ENCODE measurements at regions not wholly inside any gene's neighbourhood (a gene's known extent, or its start where the extent isn't known, plus 50 kb on each side); places are given as distances from the start of the nearest gene placed in this dataset.

DNA sequence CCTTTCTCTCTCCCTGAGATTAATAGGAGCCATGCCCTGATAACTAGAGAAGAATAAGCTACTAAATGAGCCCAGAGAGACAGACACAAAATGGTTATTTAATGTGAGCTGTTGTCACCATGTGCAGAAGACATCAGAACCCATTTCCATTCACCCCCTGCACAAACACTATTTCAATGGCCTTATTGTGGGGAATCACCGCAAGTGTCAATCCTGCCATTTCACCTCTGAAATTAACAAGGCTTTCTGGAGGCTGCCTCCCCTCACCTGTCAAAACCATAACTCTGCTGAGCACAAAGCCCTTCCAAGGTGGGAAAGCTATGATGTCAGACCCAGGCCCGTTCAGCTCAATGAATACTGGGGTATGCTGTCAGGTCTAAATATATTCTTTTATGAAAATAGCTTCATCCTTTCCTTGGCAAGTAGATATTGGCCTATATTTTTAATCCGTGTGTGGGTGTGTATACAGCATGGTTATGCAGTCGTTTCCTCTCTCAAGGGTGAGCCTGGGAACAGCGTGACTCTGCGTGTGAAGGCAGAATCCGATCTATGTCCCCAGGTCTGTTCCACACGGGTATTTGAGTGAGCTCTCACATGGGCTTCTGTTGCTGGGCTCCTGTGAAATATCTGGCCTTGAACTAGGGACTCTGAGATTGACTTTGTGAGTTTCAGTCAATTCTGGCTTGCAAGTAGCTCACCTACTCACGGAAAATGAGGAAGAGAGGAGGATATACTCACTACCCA, 266.3 kb downstream of the FBXW7 start:
- DNase-seq, result no peak
- no peak overlapping the region for H3K27ac Mint-ChIP-seq

DNA sequence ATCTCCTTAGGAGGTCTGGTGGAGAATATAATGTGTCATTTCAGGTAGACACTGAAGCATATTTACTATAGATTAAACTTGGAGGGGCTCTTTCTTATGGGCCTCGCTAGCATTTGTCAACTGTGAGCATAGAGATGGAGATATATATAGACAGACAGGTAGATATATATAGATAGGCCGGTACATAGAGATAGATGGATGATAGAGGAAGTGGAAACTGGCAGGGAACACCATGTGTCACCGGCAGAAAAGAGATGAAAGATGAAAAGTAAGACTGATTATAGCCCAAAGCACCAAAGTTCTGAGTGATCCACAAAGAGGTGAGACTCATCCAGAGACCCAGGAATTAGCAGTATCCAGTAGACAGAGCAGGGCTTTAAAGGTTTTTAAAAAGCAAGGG, 268.1 kb downstream of the FBXW7 start:
- DNase-seq, result no peak
- Mint-ChIP-seq H3K4me1 (no peaks in the 10 kb centered on the region), H3K27me3 (ENCODE audit: low read depth in 3 of 3) (peaks cover 0 to 2% (median 1%) of the 10 kb centered on the region in 3 donors), H3K36me3 (peaks cover 0 to 4% (median 0%) of the 10 kb centered on the region in 3 donors), H3K27ac (no peak overlapping the region), H3K9me3 (peaks cover 0 to 2% (median 0%) of the 10 kb centered on the region in 6 donors), H3K4me3 (no peak overlapping the region)

More for the DNA sequence above, 266.3 kb downstream of the FBXW7 start:
- Mint-ChIP-seq H3K9me3 (no peaks in the 10 kb centered on the region), H3K36me3 (peaks cover 0 to 4% (median 0%) of the 10 kb centered on the region in 3 donors), H3K27me3 (ENCODE audit: low read depth in 3 of 3) (peaks cover 0 to 2% (median 1%) of the 10 kb centered on the region in 3 donors), H3K4me3 (no peak overlapping the region), H3K4me1 (no peaks in the 10 kb centered on the region)

DNA sequence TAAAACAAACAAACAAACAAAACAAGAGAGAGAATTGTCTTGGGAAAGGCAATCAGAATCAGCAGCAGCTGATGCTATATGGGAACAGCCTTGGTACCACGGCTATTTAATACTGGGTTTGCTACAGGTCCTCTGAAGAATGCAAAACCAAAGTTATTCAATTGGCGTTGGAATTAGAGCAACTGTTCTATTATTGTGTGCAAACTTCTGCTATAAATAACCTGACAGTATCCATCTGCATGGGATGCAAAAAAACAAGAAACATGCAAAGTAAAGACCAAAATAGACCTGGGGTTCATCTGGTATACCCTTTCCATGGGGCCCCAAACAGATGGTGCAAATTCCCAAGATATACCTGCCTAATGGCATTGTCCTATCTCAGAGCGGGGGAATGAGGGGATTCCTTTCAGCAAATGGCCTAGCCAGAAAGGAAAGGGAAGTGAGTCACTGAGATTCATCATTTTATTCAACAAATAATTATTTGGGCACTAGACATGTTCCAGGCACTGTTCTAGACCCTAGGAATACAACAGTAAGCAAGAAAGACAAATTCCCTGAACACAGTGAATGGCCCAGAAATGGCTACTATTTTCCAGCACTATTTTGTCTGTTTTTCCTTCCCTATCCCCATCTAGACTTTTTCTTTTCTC, 268.9 kb downstream of the FBXW7 start:
- peaks cover 0 to 2% (median 1%) of the 10 kb centered on the region in 3 donors for H3K27me3 Mint-ChIP-seq (ENCODE audit: low read depth in 3 of 3)

DNA sequence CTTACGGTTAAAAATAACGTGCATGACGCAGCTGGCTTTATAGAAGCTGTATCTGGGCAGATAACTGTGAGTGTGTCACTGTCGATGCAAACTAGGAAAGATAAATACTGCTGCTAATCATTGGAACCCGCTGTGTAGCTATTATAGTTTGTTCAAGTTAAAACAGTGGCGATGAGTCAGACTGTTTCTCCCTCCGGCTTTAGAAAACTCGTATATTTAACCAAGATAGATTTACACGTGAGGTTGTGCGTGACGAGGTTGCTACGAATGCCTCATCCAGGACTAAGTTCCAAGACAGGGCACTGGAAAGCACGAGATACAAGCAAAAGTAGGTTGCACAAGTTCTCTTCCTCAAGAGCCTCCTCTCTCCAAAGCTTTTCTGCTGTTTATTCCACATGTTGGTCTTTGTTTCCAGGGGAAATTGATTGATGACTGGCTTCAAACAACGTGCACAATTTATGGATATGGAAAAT, 270.7 kb downstream of the FBXW7 start:
- Mint-ChIP-seq H3K36me3 (no peaks in the 10 kb centered on the region), H3K9me3 (peaks cover 0 to 4% (median 0%) of the 10 kb centered on the region in 6 donors), H3K4me1 (no peaks in the 10 kb centered on the region), H3K27me3 (ENCODE audit: low read depth in 3 of 3) (peaks cover 1 to 2% (median 2%) of the 10 kb centered on the region in 3 donors), H3K27ac (no peak overlapping the region), H3K4me3 (no peak overlapping the region)
- DNase-seq, result no peak

More for the DNA sequence above, 268.9 kb downstream of the FBXW7 start:
- no peak for DNase-seq
- Mint-ChIP-seq H3K4me1 (no peaks in the 10 kb centered on the region), H3K27ac (no peak overlapping the region), H3K9me3 (peaks cover 0 to 2% (median 0%) of the 10 kb centered on the region in 6 donors), H3K36me3 (peaks cover 0 to 4% (median 0%) of the 10 kb centered on the region in 3 donors), H3K4me3 (no peak overlapping the region)

DNA sequence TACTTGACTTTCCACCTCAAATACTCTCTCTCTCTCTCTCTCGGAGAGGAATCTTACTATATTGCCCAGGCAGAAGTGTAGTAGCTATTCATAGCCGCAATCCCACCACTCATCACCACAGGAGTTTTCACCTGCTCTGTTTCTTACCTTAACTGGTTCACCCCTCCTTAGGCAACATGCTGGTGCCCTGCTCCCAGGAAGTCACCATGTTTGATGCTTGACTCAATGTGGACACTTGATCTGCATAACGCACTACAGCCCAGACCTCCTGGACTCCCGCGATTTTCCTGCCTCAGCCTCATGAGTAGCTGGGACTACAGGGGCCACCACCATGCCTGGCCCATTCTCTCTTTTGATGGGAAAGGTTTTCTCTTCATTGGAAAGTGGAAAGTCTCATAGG, 271.8 kb downstream of the FBXW7 start:
- no peak overlapping the region for H3K27ac Mint-ChIP-seq
- no peaks in the 10 kb centered on the region for H3K36me3 Mint-ChIP-seq
- peaks cover 2 to 4% (median 2%) of the 10 kb centered on the region in 3 donors for H3K27me3 Mint-ChIP-seq (ENCODE audit: low read depth in 3 of 3)
- H3K9me3 Mint-ChIP-seq, result peaks cover 0 to 6% (median 0%) of the 10 kb centered on the region in 6 donors
- DNase-seq, result no peak
- no peaks in the 10 kb centered on the region for H3K4me1 Mint-ChIP-seq
- H3K4me3 Mint-ChIP-seq, result no peak overlapping the region

DNA sequence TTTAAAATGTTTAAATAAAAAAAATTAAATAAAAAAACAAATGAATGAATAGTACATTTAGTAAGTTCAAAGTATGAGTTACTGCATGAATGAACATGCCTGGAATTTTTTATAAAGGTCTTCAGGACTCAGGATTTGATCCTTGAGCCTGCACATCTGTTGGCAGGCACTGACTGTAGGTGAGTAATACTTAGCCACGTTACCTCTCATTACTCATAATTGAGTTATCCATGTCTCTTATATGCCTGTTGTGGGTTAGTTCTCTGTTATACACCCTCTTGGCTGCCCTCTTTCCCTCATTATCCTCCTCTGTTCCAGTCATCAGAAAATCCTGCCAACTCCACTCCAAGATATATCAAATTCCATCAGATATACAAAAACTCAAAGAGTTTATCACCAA, 276.0 kb downstream of the FBXW7 start:
- peaks cover 0 to 4% (median 2%) of the 10 kb centered on the region in 3 donors for H3K27me3 Mint-ChIP-seq (ENCODE audit: low read depth in 3 of 3)
- H3K36me3 Mint-ChIP-seq, result no peaks in the 10 kb centered on the region
- H3K4me1 Mint-ChIP-seq, result peaks cover 0 to 2% of the 10 kb centered on the region in 2 donors
- H3K27ac Mint-ChIP-seq, result no peak overlapping the region
- no peak overlapping the region for H3K4me3 Mint-ChIP-seq
- H3K9me3 Mint-ChIP-seq, result peaks cover 0 to 8% (median 0%) of the 10 kb centered on the region in 6 donors
- no peak for DNase-seq

DNA sequence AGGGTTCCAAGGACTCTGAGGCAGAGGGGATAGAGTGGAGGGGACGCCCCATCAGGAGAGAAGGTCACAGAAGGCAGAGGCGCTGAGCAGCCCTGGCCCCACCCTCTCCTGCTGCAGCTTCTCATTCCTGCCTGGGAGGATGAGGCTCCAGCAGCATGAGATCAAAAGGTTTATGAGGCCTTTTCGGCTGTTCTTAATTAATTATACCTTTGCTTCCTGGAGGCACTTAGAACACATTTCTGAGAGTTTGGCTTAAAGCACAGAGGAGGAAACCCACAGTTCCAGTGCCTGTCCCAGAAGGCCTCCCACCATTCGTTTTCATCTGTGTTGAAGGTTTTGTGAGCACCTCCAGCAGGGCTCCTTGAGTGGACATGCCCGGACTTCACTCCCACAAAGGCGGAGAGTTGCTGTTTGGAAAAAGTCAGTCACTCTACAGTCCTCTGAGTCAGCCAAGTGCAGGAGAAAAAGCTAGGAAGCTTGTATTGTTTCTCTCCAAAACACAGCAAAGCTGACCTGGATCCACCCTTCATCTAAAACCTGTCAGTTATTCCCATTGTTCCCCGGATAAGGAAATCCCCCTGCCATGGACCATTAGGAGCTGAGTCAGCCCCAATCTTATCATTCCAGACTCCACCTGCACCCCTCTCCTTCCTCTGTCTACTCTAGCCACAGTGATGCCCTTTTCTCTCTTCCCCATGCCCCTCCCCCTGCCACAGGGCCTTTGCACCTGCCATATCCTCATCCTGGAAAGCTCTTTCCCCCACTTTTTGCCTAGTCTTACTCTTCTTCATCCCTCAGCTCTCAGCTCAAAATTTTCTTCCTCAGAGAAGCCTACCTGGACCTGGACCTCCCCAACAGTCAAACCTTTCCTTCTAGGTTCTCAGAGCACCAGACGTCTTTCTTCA, 276.8 kb downstream of the FBXW7 start:
- H3K27ac Mint-ChIP-seq, result no peak overlapping the region
- peaks cover 0 to 10% of the 10 kb centered on the region in 2 donors for H3K4me1 Mint-ChIP-seq
- no peak overlapping the region for H3K4me3 Mint-ChIP-seq
- H3K36me3 Mint-ChIP-seq, result no peaks in the 10 kb centered on the region
- peaks cover 0 to 7% (median 0%) of the 10 kb centered on the region in 6 donors for H3K9me3 Mint-ChIP-seq
- H3K27me3 Mint-ChIP-seq (ENCODE audit: low read depth in 3 of 3), result peaks cover 0 to 4% (median 2%) of the 10 kb centered on the region in 3 donors
- no peak for DNase-seq

DNA sequence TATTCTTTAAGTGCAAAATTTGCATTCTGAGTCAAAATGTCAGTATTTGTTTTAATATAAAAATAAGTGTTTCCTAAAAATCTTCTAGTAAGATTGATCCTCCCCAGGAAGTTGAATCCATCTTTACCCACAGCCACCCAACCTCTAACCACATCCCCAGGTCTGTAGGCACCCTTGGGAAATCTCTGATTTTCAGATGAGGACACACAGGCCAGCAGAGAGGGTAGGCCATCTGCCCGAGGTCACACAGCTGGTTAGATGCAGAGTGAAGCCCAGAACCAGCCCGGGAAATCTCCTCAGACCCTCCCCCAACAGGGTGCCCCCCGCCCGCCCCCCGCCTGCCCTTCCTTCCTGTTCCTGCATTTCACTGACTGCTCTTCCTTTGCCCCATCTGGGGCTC, 277.5 kb downstream of the FBXW7 start:
- no peak overlapping the region for H3K27ac Mint-ChIP-seq
- DNase-seq, result no peak
- peaks cover 0 to 6% (median 0%) of the 10 kb centered on the region in 6 donors for H3K9me3 Mint-ChIP-seq
- H3K4me1 Mint-ChIP-seq, result peaks cover 0 to 10% of the 10 kb centered on the region in 2 donors
- peaks cover 0 to 4% (median 2%) of the 10 kb centered on the region in 3 donors for H3K27me3 Mint-ChIP-seq (ENCODE audit: low read depth in 3 of 3)
- no peak overlapping the region for H3K4me3 Mint-ChIP-seq
- H3K36me3 Mint-ChIP-seq, result no peaks in the 10 kb centered on the region

DNA sequence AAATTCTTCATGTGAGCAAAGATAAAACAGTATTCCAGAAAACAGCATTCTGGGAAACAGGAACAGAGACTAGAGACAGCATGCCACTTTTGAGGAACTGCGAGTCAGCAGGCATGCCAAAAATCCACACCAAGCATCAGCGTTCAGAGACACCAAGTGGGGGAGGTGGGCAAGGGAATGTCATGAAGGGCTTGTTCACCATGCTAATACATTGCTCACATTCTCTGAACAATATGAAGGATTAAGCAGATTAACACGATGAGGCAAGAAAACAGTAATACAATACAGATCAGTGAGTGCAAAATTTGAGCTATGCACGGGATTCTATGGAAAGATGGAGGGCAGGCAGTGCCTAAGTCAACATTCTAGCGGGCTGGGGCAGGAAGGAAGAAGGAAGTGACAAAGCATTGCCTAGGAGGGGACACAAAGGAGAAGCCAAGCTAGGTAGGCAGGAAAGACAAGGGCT, 278.3 kb downstream of the FBXW7 start:
- H3K36me3 Mint-ChIP-seq, result no peaks in the 10 kb centered on the region
- no peak for DNase-seq
- peaks cover 0 to 10% of the 10 kb centered on the region in 2 donors for H3K4me1 Mint-ChIP-seq
- H3K27ac Mint-ChIP-seq, result no peak overlapping the region
- H3K27me3 Mint-ChIP-seq (ENCODE audit: low read depth in 3 of 3), result peaks cover 0 to 4% (median 2%) of the 10 kb centered on the region in 3 donors
- H3K9me3 Mint-ChIP-seq, result peaks cover 0 to 6% (median 0%) of the 10 kb centered on the region in 6 donors
- H3K4me3 Mint-ChIP-seq, result no peak overlapping the region

DNA sequence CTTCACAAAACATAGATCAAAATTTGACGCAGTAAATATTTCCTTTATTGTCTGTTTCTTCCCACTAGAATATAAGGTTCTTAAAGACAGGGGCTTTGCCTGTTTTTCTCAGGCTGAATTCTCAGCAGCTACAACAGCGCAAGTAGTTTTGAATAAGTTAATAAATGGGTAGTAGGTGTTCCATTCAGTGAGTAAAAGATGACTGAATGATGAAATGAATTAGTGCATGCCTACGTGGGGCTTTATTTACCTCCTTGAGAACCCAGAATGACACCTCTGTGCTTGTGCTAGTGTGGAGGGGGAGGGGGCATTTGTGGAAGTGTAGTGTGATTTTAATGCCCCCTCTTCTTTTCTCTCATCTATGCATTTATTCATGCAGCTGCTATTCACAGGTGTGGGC, 278.9 kb downstream of the FBXW7 start:
- Mint-ChIP-seq H3K27ac (no peak overlapping the region), H3K4me3 (no peak overlapping the region), H3K27me3 (ENCODE audit: low read depth in 3 of 3) (peaks cover 0 to 4% (median 2%) of the 10 kb centered on the region in 3 donors), H3K4me1 (peaks cover 0 to 10% of the 10 kb centered on the region in 2 donors), H3K36me3 (no peaks in the 10 kb centered on the region), H3K9me3 (peaks cover 0 to 6% (median 0%) of the 10 kb centered on the region in 6 donors)
- DNase-seq, result no peak

DNA sequence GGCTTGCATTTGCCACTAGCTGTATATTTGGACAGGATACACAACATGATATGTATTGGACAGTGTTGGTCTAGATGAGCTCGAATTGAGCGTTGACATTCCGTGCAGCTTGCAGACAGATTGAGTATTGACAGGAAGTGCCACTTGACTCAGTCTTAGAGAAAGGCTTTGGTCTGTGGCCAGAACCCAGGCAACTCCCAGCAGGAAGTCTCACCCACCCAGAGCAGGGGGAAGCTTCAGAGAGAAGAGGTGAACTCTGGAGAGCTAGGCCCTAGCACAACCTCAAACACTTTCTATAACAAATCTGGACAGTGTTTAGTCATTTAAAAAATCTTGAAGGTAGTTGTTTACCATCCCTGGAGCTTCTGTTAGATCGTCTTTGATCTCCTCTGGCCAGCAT, 280.5 kb downstream of the FBXW7 start:
- DNase-seq, result peak; percentile 62 to 69 (median 67)
- Mint-ChIP-seq H3K27me3 (ENCODE audit: low read depth in 3 of 3) (peaks cover 0 to 4% (median 2%) of the 10 kb centered on the region in 3 donors), H3K4me1 (peaks cover 0 to 10% of the 10 kb centered on the region in 2 donors), H3K36me3 (no peaks in the 10 kb centered on the region), H3K4me3 (no peak overlapping the region), H3K27ac (no peak overlapping the region), H3K9me3 (peaks cover 0 to 5% (median 0%) of the 10 kb centered on the region in 6 donors)

DNA sequence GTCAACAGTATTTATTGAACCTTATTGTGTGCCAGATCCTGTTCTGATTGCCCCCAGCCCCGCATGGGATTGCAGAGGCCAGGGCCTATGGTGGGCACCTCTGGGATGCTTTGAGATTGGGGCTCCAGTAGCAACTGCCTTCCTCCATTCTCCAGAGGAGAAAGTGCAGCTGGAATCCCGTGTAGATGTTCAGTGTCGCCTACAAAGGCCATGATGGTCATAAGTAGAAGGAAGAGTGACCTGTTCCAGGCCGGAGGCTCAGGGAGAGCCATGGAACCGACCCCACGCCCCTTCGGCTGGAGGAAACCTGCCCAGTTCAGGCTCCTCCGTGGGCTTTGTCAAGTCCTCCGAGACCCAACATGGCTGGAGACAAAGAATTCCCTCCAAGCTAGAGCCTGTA, 287.5 kb downstream of the FBXW7 start:
- H3K4me1 Mint-ChIP-seq, result peaks cover 8% of the 10 kb centered on the region in 2 donors
- peaks cover 0 to 3% (median 2%) of the 10 kb centered on the region in 3 donors for H3K27me3 Mint-ChIP-seq (ENCODE audit: low read depth in 3 of 3)
- H3K27ac Mint-ChIP-seq, result no peak overlapping the region

DNA sequence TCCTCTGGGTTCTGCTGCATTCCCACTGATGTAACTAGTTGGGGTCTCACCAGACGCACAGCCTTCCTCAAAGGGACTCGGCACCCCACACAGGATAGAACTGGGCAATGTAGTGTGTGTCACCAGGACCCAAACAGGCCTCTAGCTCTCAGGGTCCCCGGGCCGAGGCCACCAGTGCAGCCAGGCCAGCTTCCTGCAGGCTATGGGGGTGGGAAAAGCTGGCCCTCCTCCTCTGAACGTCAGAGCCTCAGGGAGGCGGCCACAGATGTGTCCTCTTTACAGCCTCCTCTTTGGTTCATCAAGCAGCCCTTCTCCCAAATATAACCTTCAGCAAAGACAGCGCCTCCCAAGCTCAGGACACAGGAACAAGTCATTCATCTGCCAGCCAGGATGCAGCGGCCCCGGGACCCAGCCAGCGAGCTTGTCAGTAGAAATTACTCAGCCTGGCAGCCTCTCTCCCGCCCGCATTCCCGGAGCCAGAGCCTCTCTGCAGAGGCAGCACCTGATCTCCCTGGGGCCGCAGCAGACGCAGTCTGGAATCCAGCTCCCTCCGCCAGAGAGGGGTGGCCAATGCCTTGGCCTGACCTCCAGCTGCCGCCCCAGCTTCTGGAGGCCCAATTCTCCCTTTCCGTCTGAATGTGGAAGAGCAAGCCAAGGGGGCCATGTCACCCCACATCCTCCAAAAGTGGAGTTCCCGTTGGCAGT, 288.5 kb downstream of the FBXW7 start:
- Mint-ChIP-seq H3K4me1 (peaks cover 8 to 10% of the 10 kb centered on the region in 2 donors), H3K36me3 (no peaks in the 10 kb centered on the region), H3K27ac (no peak overlapping the region), H3K4me3 (no peak overlapping the region), H3K9me3 (no peaks in the 10 kb centered on the region), H3K27me3 (ENCODE audit: low read depth in 3 of 3) (peaks cover 0 to 3% (median 2%) of the 10 kb centered on the region in 3 donors)
- DNase-seq, result no peak

More for the DNA sequence above, 287.5 kb downstream of the FBXW7 start:
- no peak for DNase-seq
- H3K9me3 Mint-ChIP-seq, result no peaks in the 10 kb centered on the region
- H3K4me3 Mint-ChIP-seq, result no peak overlapping the region
- H3K36me3 Mint-ChIP-seq, result no peaks in the 10 kb centered on the region

All from immature natural killer cell (primary cell).